GM18507 (cell line): ENCODE measurements at regions not wholly inside any gene's neighbourhood (a gene's known extent, or its start where the extent isn't known, plus 50 kb on each side); places are given as distances from the start of the nearest gene placed in this dataset.

ENCODE experiments used
- DNase-seq: peaks from one replicate; pipeline ENCODE4 v3.0.0; 2011; ENCODE audit warnings: low read depth; ENCODE audit not compliant: insufficient read length; ENCODE audit errors: extremely low spot score
- FAIRE-seq: peaks from 2 replicates; lab custom pipeline; 2011; peaks lifted over from hg19 to GRCh38; lab: Jason Lieb, UNC

DNA sequence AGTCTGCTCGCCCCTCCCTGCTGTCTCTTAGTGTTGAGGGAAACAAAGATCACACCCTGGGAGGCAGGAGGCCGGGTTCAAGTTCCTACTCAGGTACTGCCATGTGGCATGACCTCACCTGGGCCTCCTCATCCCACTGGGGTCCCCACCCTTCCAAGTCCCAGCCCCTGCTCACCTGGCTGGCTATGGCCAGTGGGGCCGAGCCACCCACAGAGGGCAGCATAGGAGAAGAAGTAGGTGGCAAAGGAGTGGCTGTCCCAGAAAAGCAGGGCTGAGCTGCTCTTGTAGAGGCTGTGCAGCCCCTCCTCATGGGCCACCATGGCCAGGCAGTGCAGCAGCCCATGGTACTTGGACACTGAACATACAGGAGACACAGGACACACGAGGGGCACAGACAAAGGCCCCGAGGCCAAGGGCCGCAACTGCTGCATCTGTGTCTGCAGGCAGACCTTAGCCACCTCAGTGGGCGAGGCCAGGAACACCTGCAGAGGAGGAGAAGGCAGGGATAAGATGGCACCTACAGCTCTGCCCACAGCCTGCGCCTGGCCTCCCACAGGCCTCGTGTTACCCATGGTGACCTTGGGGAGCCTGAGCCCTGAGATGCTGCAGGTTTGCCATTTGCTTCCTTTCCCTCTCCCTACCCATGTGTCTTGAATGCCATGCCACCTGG is 50.6 kb upstream of the MPEG1 start:
- DNase-seq (no peak), FAIRE-seq (peak; percentile 75)
